ENCODE measurements at regions not wholly inside any gene's neighbourhood (a gene's known extent, or its start where the extent isn't known, plus 50 kb on each side); places are given as distances from the start of the nearest gene placed in this dataset.

DNA sequence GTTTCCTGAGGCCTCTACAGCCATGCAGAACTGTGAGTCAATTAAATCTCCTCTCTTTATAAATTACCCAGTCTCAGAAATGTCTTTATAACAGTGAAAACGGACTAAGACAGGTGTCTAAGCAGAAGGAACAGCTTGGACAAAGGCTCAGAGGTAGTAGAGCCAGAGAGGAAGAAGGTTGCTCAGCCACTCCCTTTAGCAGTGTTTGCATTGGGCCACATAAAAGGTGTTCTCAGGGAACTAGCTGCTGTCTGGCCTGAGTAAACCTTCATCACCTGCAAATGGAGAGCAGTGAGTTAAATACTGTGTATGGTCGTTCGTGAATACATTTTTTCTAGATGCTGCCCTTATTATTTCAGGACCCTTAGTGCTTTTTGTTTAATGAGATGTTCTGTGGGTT lies 383.4 kb downstream of the EFNB2 start:
- Histone ChIP-seq H3K27ac (no peak overlapping the region), H3K4me3 (no peak overlapping the region), H3K36me3 (no peaks in the 10 kb centered on the region), H3K9me3 (no peaks in the 10 kb centered on the region), H3K4me1 (no peaks in the 10 kb centered on the region), H3K27me3 (no peaks in the 10 kb centered on the region)
- intact Hi-C loops (cut with DNase I; ENCODE audit: low total_unique reads), result no loop called here
- no peak for DNase-seq
- TF ChIP-seq POLR2A (IDR thresholded peaks at IDR 0.05), result no peak
- TF ChIP-seq, protein P1, sequence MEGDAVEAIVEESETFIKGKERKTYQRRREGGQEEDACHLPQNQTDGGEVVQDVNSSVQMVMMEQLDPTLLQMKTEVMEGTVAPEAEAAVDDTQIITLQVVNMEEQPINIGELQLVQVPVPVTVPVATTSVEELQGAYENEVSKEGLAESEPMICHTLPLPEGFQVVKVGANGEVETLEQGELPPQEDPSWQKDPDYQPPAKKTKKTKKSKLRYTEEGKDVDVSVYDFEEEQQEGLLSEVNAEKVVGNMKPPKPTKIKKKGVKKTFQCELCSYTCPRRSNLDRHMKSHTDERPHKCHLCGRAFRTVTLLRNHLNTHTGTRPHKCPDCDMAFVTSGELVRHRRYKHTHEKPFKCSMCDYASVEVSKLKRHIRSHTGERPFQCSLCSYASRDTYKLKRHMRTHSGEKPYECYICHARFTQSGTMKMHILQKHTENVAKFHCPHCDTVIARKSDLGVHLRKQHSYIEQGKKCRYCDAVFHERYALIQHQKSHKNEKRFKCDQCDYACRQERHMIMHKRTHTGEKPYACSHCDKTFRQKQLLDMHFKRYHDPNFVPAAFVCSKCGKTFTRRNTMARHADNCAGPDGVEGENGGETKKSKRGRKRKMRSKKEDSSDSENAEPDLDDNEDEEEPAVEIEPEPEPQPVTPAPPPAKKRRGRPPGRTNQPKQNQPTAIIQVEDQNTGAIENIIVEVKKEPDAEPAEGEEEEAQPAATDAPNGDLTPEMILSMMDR (IDR thresholded peaks at IDR 0.05), result no peak

DNA sequence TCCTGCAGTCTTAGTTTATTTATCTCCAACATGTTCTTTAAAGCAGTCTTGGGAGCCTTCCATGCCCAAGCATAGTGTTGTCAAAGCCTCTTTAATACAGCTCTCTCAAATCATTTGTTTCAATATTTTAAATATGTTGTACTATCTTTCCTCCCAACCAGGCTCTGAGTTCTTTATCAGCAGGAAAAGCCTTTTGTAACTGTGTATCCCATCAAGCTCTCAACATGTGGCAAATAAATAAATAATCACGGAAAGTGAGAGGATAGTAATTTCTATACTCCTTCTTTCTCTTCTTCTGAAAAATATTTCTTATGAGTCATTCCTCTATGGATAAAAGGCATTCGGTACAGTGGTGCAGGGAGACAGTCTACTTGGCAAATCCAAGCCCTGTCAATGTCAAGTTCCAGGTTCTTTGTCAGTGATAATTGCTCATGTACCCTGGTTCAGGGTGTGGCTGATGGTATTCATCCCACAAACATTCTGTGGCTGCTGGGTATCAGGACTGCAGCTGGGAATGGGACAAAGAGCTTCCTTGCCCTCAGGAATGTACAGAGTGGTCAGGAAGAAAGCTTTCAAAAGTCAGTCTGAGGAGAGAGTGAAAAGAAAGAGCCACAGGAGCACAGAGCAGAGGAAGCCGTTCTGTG lies 384.3 kb downstream of the EFNB2 start:
- no peaks in the 10 kb centered on the region for H3K36me3 ChIP-seq
- intact Hi-C loops (cut with DNase I; ENCODE audit: low total_unique reads), result no loop called here
- TF ChIP-seq, protein P1 (IDR thresholded peaks at IDR 0.05), result no peak
- no peak for TF ChIP-seq POLR2A (IDR thresholded peaks at IDR 0.05)
- no peaks in the 10 kb centered on the region for H3K4me1 ChIP-seq
- no peaks in the 10 kb centered on the region for H3K27me3 ChIP-seq
- H3K4me3 ChIP-seq, result no peak overlapping the region
- H3K27ac ChIP-seq, result no peak overlapping the region
- no peak for DNase-seq
- no peaks in the 10 kb centered on the region for H3K9me3 ChIP-seq

DNA sequence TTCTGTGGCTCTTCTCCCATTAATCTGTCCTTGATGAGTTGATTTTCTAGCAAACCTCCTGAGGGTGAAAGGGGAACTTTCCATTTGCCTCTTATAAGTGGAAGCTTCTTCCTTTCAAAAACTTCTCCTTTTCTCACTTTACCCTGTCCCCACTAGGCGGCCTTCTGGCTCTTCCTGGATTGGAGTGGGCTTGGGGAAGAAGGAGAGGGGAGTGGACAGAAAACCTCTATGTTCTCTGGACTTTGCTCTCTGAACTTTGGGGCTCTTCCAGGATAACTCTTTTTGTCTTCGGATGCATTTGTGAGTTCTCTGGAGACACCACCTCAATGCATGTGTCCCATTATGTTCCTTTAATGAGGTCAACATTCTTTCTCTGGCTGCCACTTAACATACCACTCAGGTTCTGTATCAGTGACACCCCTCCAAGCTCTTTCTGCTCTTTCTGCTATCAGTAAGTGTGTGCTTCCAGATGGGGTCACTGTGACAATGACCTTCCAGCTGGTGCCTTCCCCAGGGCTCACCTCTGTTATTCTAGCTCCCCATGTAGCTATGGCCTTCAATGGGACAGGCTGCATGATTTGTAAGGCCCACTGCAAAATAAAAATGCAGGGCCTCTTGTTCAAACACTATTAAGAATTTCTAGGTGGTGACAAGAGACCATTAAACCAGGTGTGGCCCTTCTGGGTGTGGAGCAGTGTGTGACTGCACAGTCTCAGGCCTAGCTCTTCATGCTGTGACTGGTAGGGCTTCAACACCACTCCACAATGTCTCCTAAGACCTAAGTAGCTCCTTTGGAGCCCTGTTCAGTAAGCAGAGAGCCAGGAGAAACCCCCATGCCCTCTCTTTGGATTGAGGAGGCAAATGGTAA lies 389.2 kb downstream of the EFNB2 start:
- Histone ChIP-seq H3K27ac (no peak overlapping the region), H3K4me1 (no peaks in the 10 kb centered on the region), H3K27me3 (no peaks in the 10 kb centered on the region), H3K36me3 (no peaks in the 10 kb centered on the region), H3K4me3 (no peak overlapping the region), H3K9me3 (no peaks in the 10 kb centered on the region)
- TF ChIP-seq, protein P1 (IDR thresholded peaks at IDR 0.05), result no peak
- TF ChIP-seq POLR2A (IDR thresholded peaks at IDR 0.05), result no peak
- intact Hi-C loops (cut with DNase I; ENCODE audit: low total_unique reads), result no loop called here
- no peak for DNase-seq

DNA sequence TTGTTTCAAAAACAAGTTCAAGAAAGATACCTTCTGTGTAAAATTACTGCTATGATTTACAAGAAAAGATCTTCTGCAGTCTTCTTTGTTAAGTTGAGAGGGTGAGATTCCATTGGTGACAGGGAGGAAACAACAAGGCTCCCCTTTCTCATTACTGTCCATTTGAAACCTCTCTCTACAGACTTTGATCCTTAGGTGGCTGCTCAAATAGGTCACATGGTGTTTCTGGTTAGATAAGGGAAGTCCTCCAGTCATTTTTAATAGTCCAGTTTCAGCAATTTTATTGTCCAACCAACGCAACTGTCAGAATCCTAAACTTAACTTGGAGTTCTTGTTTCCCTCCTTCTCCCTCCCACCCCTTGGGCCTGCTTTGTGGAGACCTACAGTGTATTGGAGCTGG lies 390.4 kb downstream of the EFNB2 start:
- DNase-seq, result no peak
- no peaks in the 10 kb centered on the region for H3K4me1 ChIP-seq
- no peaks in the 10 kb centered on the region for H3K36me3 ChIP-seq
- intact Hi-C loops (cut with DNase I; ENCODE audit: low total_unique reads), result no loop called here
- H3K4me3 ChIP-seq, result no peak overlapping the region
- no peaks in the 10 kb centered on the region for H3K27me3 ChIP-seq
- no peak overlapping the region for H3K27ac ChIP-seq
- TF ChIP-seq, protein P1 (IDR thresholded peaks at IDR 0.05), result no peak
- TF ChIP-seq POLR2A (IDR thresholded peaks at IDR 0.05), result no peak
- no peaks in the 10 kb centered on the region for H3K9me3 ChIP-seq
